ENCODE measurements at regions not wholly inside any gene's neighbourhood (a gene's known extent, or its start where the extent isn't known, plus 50 kb on each side); places are given as distances from the start of the nearest gene placed in this dataset.

- DNase-seq = no peak
- intact Hi-C loops (cut with DNase I; ENCODE audit: low total_unique reads) = no loop called here
- Histone ChIP-seq H3K27me3 (no peaks in the 10 kb centered on the region), H3K36me3 (no peaks in the 10 kb centered on the region), H3K9me3 (no peaks in the 10 kb centered on the region), H3K4me1 (no peaks in the 10 kb centered on the region), H3K4me3 (no peak overlapping the region), H3K27ac (no peak overlapping the region)
- no peak for TF ChIP-seq CTCF (IDR thresholded peaks at IDR 0.05)
- TF ChIP-seq POLR2A (IDR thresholded peaks at IDR 0.05) = no peak
These were observed 184.5 kb upstream of the PRSS58 start for GRCh38 chr7:142442396-142442795.

DNA sequence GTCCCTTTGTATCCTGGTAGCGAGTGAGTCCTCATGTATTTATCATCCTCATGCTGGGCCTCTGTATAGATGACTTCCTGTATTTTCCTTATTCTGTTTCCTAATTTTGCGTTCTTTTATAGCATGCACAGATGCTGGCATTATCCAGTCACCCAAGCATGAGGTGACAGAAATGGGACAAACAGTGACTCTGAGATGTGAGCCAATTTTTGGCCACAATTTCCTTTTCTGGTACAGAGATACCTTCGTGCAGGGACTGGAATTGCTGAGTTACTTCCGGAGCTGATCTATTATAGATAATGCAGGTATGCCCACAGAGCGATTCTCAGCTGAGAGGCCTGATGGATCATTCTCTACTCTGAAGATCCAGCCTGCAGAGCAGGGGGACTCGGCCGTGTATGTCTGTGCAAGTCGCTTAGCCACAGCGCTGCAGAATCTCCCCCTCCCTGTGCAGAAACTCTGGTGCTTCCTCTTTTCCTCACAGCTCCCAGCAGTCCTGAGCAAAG is 183.1 kb upstream of the PRSS58 start:
- H3K4me3 ChIP-seq = no peak overlapping the region
- no peak overlapping the region for H3K27ac ChIP-seq
- intact Hi-C loops (cut with DNase I; ENCODE audit: low total_unique reads) = no loop called here
- no peaks in the 10 kb centered on the region for H3K9me3 ChIP-seq
- no peaks in the 10 kb centered on the region for H3K27me3 ChIP-seq
- no peak for DNase-seq
- no peaks in the 10 kb centered on the region for H3K4me1 ChIP-seq
- no peaks in the 10 kb centered on the region for H3K36me3 ChIP-seq
- TF ChIP-seq CTCF (IDR thresholded peaks at IDR 0.05) (no peak), POLR2A (IDR thresholded peaks at IDR 0.05) (no peak)

DNA sequence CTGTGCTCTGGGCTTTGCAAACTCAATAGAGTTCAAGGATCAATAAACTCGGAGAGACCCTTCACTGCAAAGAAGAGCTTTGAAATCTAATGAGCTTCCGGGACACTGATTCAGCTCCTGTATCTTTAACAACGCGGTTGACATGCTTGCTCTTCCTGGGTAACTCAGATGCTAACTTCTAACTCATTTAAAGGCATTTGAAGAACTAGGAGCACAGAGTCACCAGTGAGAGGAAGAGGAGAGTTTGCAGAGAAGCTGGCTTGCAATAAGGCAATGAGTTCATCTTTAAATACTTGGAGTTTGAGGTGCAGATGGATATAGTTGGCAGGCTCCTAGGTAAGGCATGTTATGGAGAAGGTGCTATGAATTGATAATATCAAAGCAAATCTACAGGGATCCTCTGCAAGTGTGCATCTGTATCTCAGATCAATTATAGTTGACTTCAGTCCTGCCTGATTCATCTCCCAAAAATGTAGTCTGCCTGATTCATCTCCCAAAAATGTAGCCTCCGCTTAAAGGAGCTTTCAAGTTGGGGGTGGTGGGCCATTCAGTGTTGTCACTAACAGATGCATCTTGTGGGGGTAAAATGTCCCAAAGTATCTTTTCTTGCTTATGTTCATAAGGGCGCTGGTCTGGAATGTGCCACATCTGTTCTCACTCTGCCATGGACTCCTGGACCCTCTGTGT is 182.5 kb upstream of the PRSS58 start:
- TF ChIP-seq CTCF (IDR thresholded peaks at IDR 0.05) (no peak), POLR2A (IDR thresholded peaks at IDR 0.05) (no peak)
- H3K4me3 ChIP-seq = no peak overlapping the region
- H3K27ac ChIP-seq = no peak overlapping the region
- H3K36me3 ChIP-seq = no peaks in the 10 kb centered on the region
- DNase-seq = no peak
- H3K27me3 ChIP-seq = no peaks in the 10 kb centered on the region
- H3K4me1 ChIP-seq = no peaks in the 10 kb centered on the region
- H3K9me3 ChIP-seq = no peaks in the 10 kb centered on the region
- intact Hi-C loops (cut with DNase I; ENCODE audit: low total_unique reads) = no loop called here

DNA sequence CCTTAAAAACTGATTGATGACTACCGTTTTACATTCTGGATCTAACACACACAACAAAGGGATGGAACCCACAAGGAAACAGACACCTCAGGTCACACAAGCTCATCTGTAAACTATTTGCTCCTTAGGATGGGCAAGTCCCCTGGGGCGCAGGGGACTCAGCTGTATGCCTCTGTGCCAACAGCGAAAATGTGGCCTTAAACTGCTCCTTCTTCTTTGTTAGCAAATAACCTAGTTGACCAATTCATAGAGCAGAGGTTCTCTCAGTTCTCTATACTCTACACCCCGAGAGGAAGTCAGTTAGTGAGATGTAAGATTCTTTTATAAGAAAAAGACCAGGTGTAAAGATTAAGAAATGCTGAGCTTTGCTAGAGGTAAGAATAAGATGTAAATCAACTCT is 181.9 kb upstream of the PRSS58 start:
- intact Hi-C loops (cut with DNase I; ENCODE audit: low total_unique reads) = no loop called here

More for the DNA sequence above, 181.9 kb upstream of the PRSS58 start:
- Histone ChIP-seq H3K27ac (no peak overlapping the region), H3K4me1 (no peaks in the 10 kb centered on the region), H3K4me3 (no peak overlapping the region), H3K27me3 (no peaks in the 10 kb centered on the region), H3K9me3 (no peaks in the 10 kb centered on the region), H3K36me3 (no peaks in the 10 kb centered on the region)
- DNase-seq = no peak
- no peak for TF ChIP-seq POLR2A (IDR thresholded peaks at IDR 0.05)
- no peak for TF ChIP-seq CTCF (IDR thresholded peaks at IDR 0.05)
